ENCODE measurements at regions not wholly inside any gene's neighbourhood (a gene's known extent, or its start where the extent isn't known, plus 50 kb on each side); places are given as distances from the start of the nearest gene placed in this dataset.

DNA sequence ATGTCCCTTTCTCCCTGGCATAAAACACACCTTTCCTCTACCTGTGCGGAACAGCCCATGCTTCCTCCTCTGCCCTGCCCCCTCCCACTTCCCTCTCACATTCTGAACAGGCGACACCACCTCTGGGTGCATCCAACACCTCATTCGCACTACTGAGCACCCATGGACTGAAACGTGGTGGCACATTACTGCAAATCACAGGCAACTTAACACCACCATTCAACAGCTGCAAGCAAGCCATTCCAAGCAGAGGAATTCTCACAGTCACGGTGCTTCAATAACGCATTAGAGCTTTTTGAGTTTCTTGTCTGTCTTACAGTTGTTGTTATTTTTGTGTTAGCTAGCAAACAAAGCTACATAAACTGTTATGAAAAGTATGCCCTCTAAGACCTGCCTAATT is 298.2 kb upstream of the TAS2R1 start:
- TF ChIP-seq CREB5 (CRISPR knock-in tag; IDR thresholded peaks at IDR 0.05; ENCODE audit: low read depth), result no peak
- TF ChIP-seq, protein P1, sequence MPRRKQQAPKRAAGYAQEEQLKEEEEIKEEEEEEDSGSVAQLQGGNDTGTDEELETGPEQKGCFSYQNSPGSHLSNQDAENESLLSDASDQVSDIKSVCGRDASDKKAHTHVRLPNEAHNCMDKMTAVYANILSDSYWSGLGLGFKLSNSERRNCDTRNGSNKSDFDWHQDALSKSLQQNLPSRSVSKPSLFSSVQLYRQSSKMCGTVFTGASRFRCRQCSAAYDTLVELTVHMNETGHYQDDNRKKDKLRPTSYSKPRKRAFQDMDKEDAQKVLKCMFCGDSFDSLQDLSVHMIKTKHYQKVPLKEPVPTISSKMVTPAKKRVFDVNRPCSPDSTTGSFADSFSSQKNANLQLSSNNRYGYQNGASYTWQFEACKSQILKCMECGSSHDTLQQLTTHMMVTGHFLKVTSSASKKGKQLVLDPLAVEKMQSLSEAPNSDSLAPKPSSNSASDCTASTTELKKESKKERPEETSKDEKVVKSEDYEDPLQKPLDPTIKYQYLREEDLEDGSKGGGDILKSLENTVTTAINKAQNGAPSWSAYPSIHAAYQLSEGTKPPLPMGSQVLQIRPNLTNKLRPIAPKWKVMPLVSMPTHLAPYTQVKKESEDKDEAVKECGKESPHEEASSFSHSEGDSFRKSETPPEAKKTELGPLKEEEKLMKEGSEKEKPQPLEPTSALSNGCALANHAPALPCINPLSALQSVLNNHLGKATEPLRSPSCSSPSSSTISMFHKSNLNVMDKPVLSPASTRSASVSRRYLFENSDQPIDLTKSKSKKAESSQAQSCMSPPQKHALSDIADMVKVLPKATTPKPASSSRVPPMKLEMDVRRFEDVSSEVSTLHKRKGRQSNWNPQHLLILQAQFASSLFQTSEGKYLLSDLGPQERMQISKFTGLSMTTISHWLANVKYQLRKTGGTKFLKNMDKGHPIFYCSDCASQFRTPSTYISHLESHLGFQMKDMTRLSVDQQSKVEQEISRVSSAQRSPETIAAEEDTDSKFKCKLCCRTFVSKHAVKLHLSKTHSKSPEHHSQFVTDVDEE (CRISPR knock-in tag; IDR thresholded peaks at IDR 0.05), result no peak
- no peak for ATAC-seq

DNA sequence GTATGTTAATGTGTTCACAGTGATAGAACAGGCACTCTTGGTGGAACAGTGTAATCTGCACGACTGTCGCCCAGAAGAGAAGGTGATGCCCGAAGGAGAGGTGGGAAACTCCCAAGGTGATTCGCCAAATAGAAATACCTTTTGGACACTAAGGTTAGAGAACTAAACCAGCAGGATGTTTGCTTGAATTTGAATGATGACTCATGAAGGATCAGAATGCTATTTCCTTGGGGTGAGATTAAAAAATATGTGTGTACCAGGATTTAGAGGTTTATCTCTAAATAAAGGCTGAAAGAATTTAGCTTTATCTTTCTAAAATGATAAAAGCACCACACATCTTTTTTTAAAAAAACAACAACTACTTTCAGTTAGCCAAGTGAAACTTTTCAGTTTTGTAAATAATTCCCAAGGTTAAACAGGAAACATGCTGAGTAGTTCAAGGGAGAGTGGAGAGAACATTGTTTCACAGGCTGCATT is 297.4 kb upstream of the TAS2R1 start:
- TF ChIP-seq CSRNP3 (CRISPR knock-in tag; IDR thresholded peaks at IDR 0.05), result no peak
- no peak for TF ChIP-seq OSR1 (CRISPR knock-in tag; IDR thresholded peaks at IDR 0.05)
- TF ChIP-seq, protein P2, sequence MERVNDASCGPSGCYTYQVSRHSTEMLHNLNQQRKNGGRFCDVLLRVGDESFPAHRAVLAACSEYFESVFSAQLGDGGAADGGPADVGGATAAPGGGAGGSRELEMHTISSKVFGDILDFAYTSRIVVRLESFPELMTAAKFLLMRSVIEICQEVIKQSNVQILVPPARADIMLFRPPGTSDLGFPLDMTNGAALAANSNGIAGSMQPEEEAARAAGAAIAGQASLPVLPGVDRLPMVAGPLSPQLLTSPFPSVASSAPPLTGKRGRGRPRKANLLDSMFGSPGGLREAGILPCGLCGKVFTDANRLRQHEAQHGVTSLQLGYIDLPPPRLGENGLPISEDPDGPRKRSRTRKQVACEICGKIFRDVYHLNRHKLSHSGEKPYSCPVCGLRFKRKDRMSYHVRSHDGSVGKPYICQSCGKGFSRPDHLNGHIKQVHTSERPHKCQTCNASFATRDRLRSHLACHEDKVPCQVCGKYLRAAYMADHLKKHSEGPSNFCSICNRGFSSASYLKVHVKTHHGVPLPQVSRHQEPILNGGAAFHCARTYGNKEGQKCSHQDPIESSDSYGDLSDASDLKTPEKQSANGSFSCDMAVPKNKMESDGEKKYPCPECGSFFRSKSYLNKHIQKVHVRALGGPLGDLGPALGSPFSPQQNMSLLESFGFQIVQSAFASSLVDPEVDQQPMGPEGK (CRISPR knock-in tag; IDR thresholded peaks at IDR 0.05; ENCODE audit: borderline replicate concordance), result no peak
- no peak for TF ChIP-seq ZFP3 (CRISPR knock-in tag; IDR thresholded peaks at IDR 0.05)
- TF ChIP-seq ZC3H10 (CRISPR knock-in tag; IDR thresholded peaks at IDR 0.05), result no peak
- TF ChIP-seq TOX (CRISPR knock-in tag; IDR thresholded peaks at IDR 0.05; ENCODE audit: borderline replicate concordance), result no peak
- no peak for TF ChIP-seq ZNF565 (CRISPR knock-in tag; conservative IDR thresholded peaks at IDR 0.05; ENCODE audit: low read depth)
- no peak for TF ChIP-seq GLIS3 (CRISPR knock-in tag; IDR thresholded peaks at IDR 0.05)
- no peak for TF ChIP-seq TCF4 (CRISPR knock-in tag; IDR thresholded peaks at IDR 0.05; ENCODE audit: borderline replicate concordance)
- no peak; the same call in 2 of the 3 replicates for ATAC-seq

GRCh38 chr5:9927106-9927505 is 297.0 kb upstream of the TAS2R1 start:
- no peak for ATAC-seq

DNA sequence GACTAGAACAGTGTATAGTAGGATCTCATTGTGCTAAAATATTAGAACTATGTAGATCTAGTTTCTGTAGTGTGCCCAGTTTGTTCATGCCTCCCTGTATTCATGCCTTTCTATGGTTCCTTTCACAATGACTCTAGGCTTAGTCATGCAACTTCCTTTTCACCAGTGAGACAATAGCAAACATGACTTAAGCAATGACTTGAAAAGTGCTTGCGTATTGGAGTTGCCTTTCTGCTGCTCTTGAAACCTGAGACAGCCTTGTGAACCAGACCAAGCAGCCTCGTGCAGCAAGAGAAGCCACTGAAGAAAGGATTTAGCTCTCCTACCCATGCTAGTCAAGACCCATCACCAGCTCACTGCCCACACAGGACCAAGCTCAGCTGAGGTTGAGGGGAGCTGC is 294.5 kb upstream of the TAS2R1 start:
- TF ChIP-seq ESRRG (CRISPR knock-in tag; IDR thresholded peaks at IDR 0.05) (no peak), SNAI2 (CRISPR knock-in tag; IDR thresholded peaks at IDR 0.05) (no peak), ARNTL (CRISPR knock-in tag; IDR thresholded peaks at IDR 0.05; ENCODE audit: borderline replicate concordance, low read depth) (no peak), ZC3H10 (CRISPR knock-in tag; IDR thresholded peaks at IDR 0.05) (no peak), RARB (CRISPR knock-in tag; IDR thresholded peaks at IDR 0.05) (no peak), TOX (CRISPR knock-in tag; IDR thresholded peaks at IDR 0.05; ENCODE audit: borderline replicate concordance) (no peak)
- TF ChIP-seq, protein P2 (CRISPR knock-in tag; IDR thresholded peaks at IDR 0.05; ENCODE audit: borderline replicate concordance), result no peak
- TF ChIP-seq, protein P1 (CRISPR knock-in tag; IDR thresholded peaks at IDR 0.05), result no peak
- peak; percentile 80 for ATAC-seq

More at GRCh38 chr5:9927106-9927505, 297.0 kb upstream of the TAS2R1 start:
- TF ChIP-seq GLIS3 (CRISPR knock-in tag; IDR thresholded peaks at IDR 0.05) (no peak), RARB (CRISPR knock-in tag; IDR thresholded peaks at IDR 0.05) (no peak), ZNF70 (CRISPR knock-in tag; IDR thresholded peaks at IDR 0.05) (no peak), ESRRG (CRISPR knock-in tag; IDR thresholded peaks at IDR 0.05) (no peak)

Measured in SK-N-SH treated with all-trans-retinoic acid at 6 μM for 48 hours (cell line).